Hepatocyte (in vitro differentiated cells): ENCODE measurements at regions not wholly inside any gene's neighbourhood (a gene's known extent, or its start where the extent isn't known, plus 50 kb on each side); places are given as distances from the start of the nearest gene placed in this dataset.

Source experiments
- EZH2 ChIP-seq: fragments of 200-600 bp; sonication (generic); IDR thresholded peaks from 2 replicates; pipeline ENCODE4 v1.6.1; 2016; ENCODE audit warnings: antibody characterized with exemption, mild to moderate bottlenecking, borderline replicate concordance
- TF ChIP-seq, protein P1 (sequence below): fragments of 200-600 bp; sonication (generic); IDR thresholded peaks from 2 replicates; pipeline ENCODE4 v1.5.1; 2016; ENCODE audit warnings: antibody characterized with exemption, mild to moderate bottlenecking; ENCODE audit not compliant: poor library complexity

GRCh38 chrX:78517124-78517523 lies 142.0 kb downstream of the RTL3 start:
- TF ChIP-seq, protein P1, sequence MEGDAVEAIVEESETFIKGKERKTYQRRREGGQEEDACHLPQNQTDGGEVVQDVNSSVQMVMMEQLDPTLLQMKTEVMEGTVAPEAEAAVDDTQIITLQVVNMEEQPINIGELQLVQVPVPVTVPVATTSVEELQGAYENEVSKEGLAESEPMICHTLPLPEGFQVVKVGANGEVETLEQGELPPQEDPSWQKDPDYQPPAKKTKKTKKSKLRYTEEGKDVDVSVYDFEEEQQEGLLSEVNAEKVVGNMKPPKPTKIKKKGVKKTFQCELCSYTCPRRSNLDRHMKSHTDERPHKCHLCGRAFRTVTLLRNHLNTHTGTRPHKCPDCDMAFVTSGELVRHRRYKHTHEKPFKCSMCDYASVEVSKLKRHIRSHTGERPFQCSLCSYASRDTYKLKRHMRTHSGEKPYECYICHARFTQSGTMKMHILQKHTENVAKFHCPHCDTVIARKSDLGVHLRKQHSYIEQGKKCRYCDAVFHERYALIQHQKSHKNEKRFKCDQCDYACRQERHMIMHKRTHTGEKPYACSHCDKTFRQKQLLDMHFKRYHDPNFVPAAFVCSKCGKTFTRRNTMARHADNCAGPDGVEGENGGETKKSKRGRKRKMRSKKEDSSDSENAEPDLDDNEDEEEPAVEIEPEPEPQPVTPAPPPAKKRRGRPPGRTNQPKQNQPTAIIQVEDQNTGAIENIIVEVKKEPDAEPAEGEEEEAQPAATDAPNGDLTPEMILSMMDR, result no peak
- no peak for TF ChIP-seq EZH2
